ENCODE measurements at regions not wholly inside any gene's neighbourhood (a gene's known extent, or its start where the extent isn't known, plus 50 kb on each side); places are given as distances from the start of the nearest gene placed in this dataset.

DNA sequence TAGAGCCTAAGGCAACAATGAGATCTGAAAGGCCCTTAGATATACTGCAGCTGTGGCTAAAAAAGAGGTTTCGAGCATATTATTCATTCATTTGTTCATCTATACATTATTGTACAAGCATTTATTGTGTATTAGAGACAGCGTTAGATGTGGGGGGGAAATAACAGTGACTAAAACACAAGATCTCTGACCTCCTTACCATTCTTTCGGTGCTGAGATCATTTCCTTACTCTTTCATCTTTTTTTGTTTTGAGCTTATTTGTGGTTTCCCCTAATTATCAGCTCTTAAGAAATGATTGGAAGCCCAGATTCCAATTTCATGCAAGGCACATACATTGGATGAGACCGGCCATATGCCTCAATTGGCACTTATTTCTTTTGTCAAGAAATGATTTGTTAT is 113.2 kb downstream of the SEC61B start:
- H3K4me3 ChIP-seq (ENCODE audit: low read depth, low read length): no peak overlapping the region
- TF ChIP-seq, protein P1, sequence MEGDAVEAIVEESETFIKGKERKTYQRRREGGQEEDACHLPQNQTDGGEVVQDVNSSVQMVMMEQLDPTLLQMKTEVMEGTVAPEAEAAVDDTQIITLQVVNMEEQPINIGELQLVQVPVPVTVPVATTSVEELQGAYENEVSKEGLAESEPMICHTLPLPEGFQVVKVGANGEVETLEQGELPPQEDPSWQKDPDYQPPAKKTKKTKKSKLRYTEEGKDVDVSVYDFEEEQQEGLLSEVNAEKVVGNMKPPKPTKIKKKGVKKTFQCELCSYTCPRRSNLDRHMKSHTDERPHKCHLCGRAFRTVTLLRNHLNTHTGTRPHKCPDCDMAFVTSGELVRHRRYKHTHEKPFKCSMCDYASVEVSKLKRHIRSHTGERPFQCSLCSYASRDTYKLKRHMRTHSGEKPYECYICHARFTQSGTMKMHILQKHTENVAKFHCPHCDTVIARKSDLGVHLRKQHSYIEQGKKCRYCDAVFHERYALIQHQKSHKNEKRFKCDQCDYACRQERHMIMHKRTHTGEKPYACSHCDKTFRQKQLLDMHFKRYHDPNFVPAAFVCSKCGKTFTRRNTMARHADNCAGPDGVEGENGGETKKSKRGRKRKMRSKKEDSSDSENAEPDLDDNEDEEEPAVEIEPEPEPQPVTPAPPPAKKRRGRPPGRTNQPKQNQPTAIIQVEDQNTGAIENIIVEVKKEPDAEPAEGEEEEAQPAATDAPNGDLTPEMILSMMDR (IDR thresholded peaks at IDR 0.05; ENCODE audit: low read depth, low read length): no peak
- DNase-seq: no peak

DNA sequence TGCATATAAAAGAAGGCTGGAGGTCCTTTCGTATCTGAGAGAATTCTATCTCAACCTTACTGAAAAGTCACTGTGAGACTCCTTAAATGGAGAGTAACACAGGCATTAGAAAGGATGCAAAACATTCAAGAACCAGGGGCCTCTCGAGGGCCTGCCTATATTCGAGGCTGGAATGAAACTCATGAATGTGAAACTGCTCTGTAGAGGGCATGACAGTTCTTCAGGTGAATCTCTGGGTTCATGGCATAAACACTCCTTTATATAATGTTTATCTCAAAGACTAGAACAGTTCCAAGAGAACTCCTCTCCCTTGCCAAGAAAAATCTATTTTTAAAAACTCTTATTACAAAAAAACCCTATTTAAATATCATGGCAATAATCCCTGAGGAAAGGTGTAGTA is 113.9 kb downstream of the SEC61B start:
- no peaks in the 10 kb centered on the region for H3K4me1 ChIP-seq

More for the DNA sequence above, 113.2 kb downstream of the SEC61B start:
- H3K9me3 ChIP-seq: no peaks in the 10 kb centered on the region
- H3K27me3 ChIP-seq: no peaks in the 10 kb centered on the region
- H3K36me3 ChIP-seq: no peaks in the 10 kb centered on the region
- no peaks in the 10 kb centered on the region for H3K4me1 ChIP-seq

DNA sequence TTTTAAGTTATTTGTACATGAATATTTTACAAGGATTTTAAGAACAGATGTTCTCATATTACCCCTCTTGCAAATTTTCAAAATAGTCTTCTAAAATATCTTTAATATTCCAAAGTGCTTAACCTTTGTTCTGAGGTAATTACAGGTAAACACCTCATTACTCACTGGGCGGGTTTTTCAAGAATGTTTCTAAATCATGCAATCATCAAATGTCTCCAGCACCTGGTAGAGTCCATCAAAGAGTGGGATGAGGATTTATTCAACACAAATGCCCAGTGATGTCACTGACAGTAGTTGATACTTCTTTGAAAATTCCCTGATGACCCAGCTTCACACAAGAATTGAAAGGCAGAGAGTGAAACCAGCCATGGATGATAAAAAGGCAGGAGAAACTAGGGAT is 114.4 kb downstream of the SEC61B start:
- H3K4me3 ChIP-seq (ENCODE audit: low read depth, low read length): no peak overlapping the region
- no peaks in the 10 kb centered on the region for H3K27me3 ChIP-seq
- H3K4me1 ChIP-seq: no peaks in the 10 kb centered on the region

More for the DNA sequence above, 113.9 kb downstream of the SEC61B start:
- TF ChIP-seq, protein P1 (IDR thresholded peaks at IDR 0.05; ENCODE audit: low read depth, low read length): no peak
- no peaks in the 10 kb centered on the region for H3K27me3 ChIP-seq
- DNase-seq: no peak
- no peaks in the 10 kb centered on the region for H3K9me3 ChIP-seq
- no peak overlapping the region for H3K4me3 ChIP-seq (ENCODE audit: low read depth, low read length)
- H3K36me3 ChIP-seq: no peaks in the 10 kb centered on the region

DNA sequence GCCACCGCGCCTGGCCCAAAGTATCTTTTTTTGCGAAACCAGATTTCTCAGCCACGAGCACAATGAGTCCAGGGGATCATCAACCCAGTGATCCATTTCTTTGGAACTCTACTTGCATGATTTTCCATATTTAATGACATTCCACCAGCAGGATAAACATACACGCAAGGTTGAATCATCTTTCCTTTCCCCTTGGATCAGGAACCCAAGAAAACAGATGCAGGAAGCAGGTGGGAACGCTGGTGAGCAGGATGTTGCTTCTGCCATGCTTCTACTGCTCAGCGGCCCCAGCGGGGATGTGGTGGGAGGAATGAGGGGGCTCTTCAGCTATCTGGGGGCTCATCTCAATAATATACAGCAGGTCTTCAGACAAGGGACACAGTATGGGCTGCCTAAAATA is 118.2 kb downstream of the SEC61B start:
- H3K36me3 ChIP-seq: no peaks in the 10 kb centered on the region
- no peak overlapping the region for H3K4me3 ChIP-seq (ENCODE audit: low read depth, low read length)
- TF ChIP-seq, protein P1 (IDR thresholded peaks at IDR 0.05; ENCODE audit: low read depth, low read length): no peak
- DNase-seq: no peak
- no peaks in the 10 kb centered on the region for H3K4me1 ChIP-seq
- H3K27me3 ChIP-seq: no peaks in the 10 kb centered on the region
- H3K9me3 ChIP-seq: no peaks in the 10 kb centered on the region

More for the DNA sequence above, 114.4 kb downstream of the SEC61B start:
- H3K9me3 ChIP-seq: no peaks in the 10 kb centered on the region
- DNase-seq: no peak
- TF ChIP-seq, protein P1 (IDR thresholded peaks at IDR 0.05; ENCODE audit: low read depth, low read length): no peak
- no peaks in the 10 kb centered on the region for H3K36me3 ChIP-seq

DNA sequence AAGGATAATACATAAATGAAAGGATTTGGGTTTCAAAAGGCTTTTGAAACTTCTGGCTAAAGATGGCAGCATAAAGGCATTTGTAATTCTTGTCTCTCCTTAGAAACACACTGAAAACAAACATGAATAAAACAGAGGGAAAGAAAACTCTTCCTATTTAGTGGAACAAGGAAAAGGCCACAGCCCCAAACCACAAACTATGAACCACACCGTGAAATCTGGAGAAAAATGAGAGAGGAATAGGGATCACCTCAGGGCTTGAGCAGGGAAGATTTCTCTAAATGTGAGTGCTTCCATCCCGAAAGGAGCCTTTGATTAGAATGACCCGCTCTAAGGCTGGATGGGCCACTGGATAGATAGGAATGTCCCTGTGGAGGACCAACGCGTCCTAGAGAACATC is 119.6 kb downstream of the SEC61B start:
- no peak for DNase-seq
- no peaks in the 10 kb centered on the region for H3K9me3 ChIP-seq
- no peak overlapping the region for H3K4me3 ChIP-seq (ENCODE audit: low read depth, low read length)
- H3K4me1 ChIP-seq: no peaks in the 10 kb centered on the region
- H3K36me3 ChIP-seq: no peaks in the 10 kb centered on the region
- no peaks in the 10 kb centered on the region for H3K27me3 ChIP-seq
- TF ChIP-seq, protein P1 (IDR thresholded peaks at IDR 0.05; ENCODE audit: low read depth, low read length): no peak

DNA sequence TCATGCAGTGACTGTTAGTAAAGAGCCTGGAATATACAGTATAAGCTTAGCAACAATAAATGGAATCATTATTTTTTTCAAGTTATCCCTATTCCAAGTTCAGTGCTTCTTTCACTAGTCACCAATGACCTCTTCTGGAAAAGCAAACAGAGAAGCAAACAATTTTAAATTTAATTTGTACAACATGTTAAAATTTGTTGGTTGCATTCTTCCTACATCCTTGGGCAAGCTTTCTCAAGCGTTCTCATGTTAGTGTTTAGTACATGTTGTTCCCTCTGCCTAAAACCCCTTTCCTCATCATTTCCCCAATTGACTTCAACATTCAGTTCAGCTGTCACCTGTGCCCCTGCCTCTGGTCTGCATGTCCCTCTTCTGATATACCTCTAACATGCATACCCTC is 123.4 kb downstream of the SEC61B start:
- H3K4me1 ChIP-seq: no peaks in the 10 kb centered on the region
- no peaks in the 10 kb centered on the region for H3K27me3 ChIP-seq
- H3K9me3 ChIP-seq: no peaks in the 10 kb centered on the region
- TF ChIP-seq, protein P1 (IDR thresholded peaks at IDR 0.05; ENCODE audit: low read depth, low read length): no peak
- H3K36me3 ChIP-seq: no peaks in the 10 kb centered on the region
- no peak overlapping the region for H3K4me3 ChIP-seq (ENCODE audit: low read depth, low read length)
- DNase-seq: no peak

Measured in BE2C (cell line).